HCT116 (cell line): ENCODE measurements at regions not wholly inside any gene's neighbourhood (a gene's known extent, or its start where the extent isn't known, plus 50 kb on each side); places are given as distances from the start of the nearest gene placed in this dataset.

Source experiments
- ATAC-seq: fragments of 200-7000 bp; cut with Tn5 transposase; 2 replicates; pipeline ENCODE4 v1.9.1; 2020; ENCODE audit warnings: mild to moderate bottlenecking, moderate library complexity
- BruUV-seq: library from RNA; stranded (reverse); fragments of 400-500 nt; replicated peaks from 2 replicates; lab custom pipeline; 2021; lab: Mats Ljungman, UMichigan
- CTCF ChIA-PET: fragments of 300-600 bp; sonication (Branson Sonifier 250); formaldehyde crosslinking; loops from one replicate; lab custom pipeline; 2021; ENCODE audit warnings: antibody characterized with exemption; lab: Charles Lee
- POLR2A ChIA-PET: fragments of 300-600, 350-600 bp; sonication (Branson Sonifier 250); formaldehyde crosslinking; loops from one replicate; lab custom pipeline; 2021; ENCODE audit warnings: antibody characterized with exemption; lab: Charles Lee
- RAD21 ChIA-PET, 2 experiments: fragments of 300-600 bp; sonication (Branson Sonifier 250); formaldehyde crosslinking; loops; one replicate each; lab custom pipeline; 2023; ENCODE audit warnings: low total read pairs in 2 of 2; ENCODE audit not compliant: uncharacterized antibody in 2 of 2, unreplicated experiment in 2 of 2, low non-redundant PET in 1 of 2; lab: Charles Lee
- DNase-seq: peaks from one replicate; pipeline ENCODE4 v3.0.0-alpha.2; 2010; ENCODE audit warnings: low read depth, low spot score
- H2AFZ ChIP-seq: fragments of 200-600 bp; shearing (Covaris generic), sonication (generic); 2 replicates; pipeline ENCODE4 v1.6.1; 2017; ENCODE audit warnings: low read depth, mixed run types, mixed read lengths, antibody characterized with exemption, low read length; ENCODE audit not compliant: poor library complexity, severe bottlenecking
- H3K27ac ChIP-seq: 2 replicates; pipeline ENCODE4 v1.5.1; 2012; ENCODE audit warnings: low read depth, low read length
- H3K27me3 ChIP-seq: fragments of 200-600 bp; sonication (generic); 2 replicates; pipeline ENCODE4 v1.6.1; 2016; ENCODE audit warnings: mixed run types, low read length, mixed read lengths; ENCODE audit not compliant: insufficient read depth
- H3K36me3 ChIP-seq, 2 experiments: fragments of 200-500 bp in 1 of 2; fragments of 200-600 bp in 1 of 2; sonication (Bioruptor generic) in 1 of 2; sonication (generic) in 1 of 2; 2 replicates each; pipeline versions ENCODE4 v1.5.1 to v1.6.1; 2014 to 2016; ENCODE audit warnings: low read length in 2 of 2, inconsistent platforms in 1 of 2, mixed read lengths in 1 of 2, mixed run types in 1 of 2; ENCODE audit not compliant: insufficient read depth in 2 of 2, control insufficient read depth in 1 of 2
- H3K4me1 ChIP-seq, 2 experiments: fragments of 200-600 bp in 1 of 2; sonication (generic) in 1 of 2; 2 replicates each; pipeline versions ENCODE4 v1.5.1 to v1.6.1; 2012 to 2017; ENCODE audit warnings: low read length in 2 of 2, inconsistent platforms in 1 of 2, mild to moderate bottlenecking in 1 of 2, mixed read lengths in 1 of 2, mixed run types in 1 of 2, moderate library complexity in 1 of 2; ENCODE audit not compliant: insufficient read depth in 2 of 2, control insufficient read depth in 1 of 2
- H3K4me2 ChIP-seq: fragments of 200-600 bp; sonication (generic); 2 replicates; pipeline ENCODE4 v1.6.1; 2017; ENCODE audit warnings: mixed run types, low read length, mixed read lengths
- H3K4me3 ChIP-seq, 2 experiments: fragments of 200-600 bp in 1 of 2; sonication (generic) in 1 of 2; replicated peaks in 1 of 2; 2 replicates each; pipeline ENCODE4 v1.5.1; 2011 to 2016; ENCODE audit warnings: low read length in 2 of 2, control low read depth in 1 of 2, low read depth in 1 of 2, mild to moderate bottlenecking in 1 of 2, mixed read lengths in 1 of 2, mixed run types in 1 of 2
- H3K79me2 ChIP-seq: fragments of 200-600 bp; sonication (generic); 2 replicates; pipeline ENCODE4 v1.6.1; 2017; ENCODE audit warnings: mild to moderate bottlenecking, mixed run types, low read length, moderate library complexity, mixed read lengths; ENCODE audit not compliant: insufficient read depth
- H3K9ac ChIP-seq: fragments of 200-600 bp; sonication (generic); 2 replicates; pipeline ENCODE4 v1.6.1; 2016; ENCODE audit warnings: low read length, mixed read lengths
- H3K9me2 ChIP-seq: fragments of 200-600 bp; sonication (generic), shearing (Covaris generic); 2 replicates; pipeline ENCODE4 v1.6.1; 2017; ENCODE audit warnings: mixed run types, mild to moderate bottlenecking, moderate library complexity; ENCODE audit not compliant: insufficient read depth
- H3K9me3 ChIP-seq, 2 experiments: fragments of 200-500 bp in 1 of 2; fragments of 200-600 bp in 1 of 2; sonication (Bioruptor generic) in 1 of 2; sonication (generic) in 1 of 2; 2 replicates each; pipeline ENCODE4 v1.6.1; 2014 to 2017; ENCODE audit warnings: low read length in 2 of 2, mixed read lengths in 2 of 2, inconsistent platforms in 1 of 2, low read depth in 1 of 2, mild to moderate bottlenecking in 1 of 2, mixed run types in 1 of 2, moderate library complexity in 1 of 2; ENCODE audit not compliant: control insufficient read depth in 1 of 2, insufficient read depth in 1 of 2
- H4K20me1 ChIP-seq: fragments of 200-600 bp; sonication (generic), shearing (Covaris generic); 2 replicates; pipeline ENCODE4 v1.6.1; 2017; ENCODE audit warnings: mixed run types, mild to moderate bottlenecking, moderate library complexity; ENCODE audit not compliant: insufficient read depth
- CBX3 ChIP-seq: IDR thresholded peaks from 2 replicates; pipeline ENCODE4 v1.6.1; 2012; ENCODE audit warnings: low read depth
- CEBPB ChIP-seq: IDR thresholded peaks from 2 replicates; pipeline ENCODE4 v1.6.1; 2012; ENCODE audit warnings: low read depth
- EGR1 ChIP-seq: IDR thresholded peaks from 2 replicates; pipeline ENCODE4 v1.6.1; 2012; ENCODE audit warnings: low read depth
- ELF1 ChIP-seq: IDR thresholded peaks from 2 replicates; pipeline ENCODE4 v1.6.1; 2012; ENCODE audit warnings: low read depth, borderline replicate concordance
- EZH2 ChIP-seq: fragments of 200-600 bp; sonication (generic); IDR thresholded peaks from 2 replicates; pipeline ENCODE4 v1.6.1; 2017; ENCODE audit warnings: antibody characterized with exemption, mixed run types
- FOSL1 ChIP-seq: IDR thresholded peaks from 2 replicates; pipeline ENCODE4 v1.6.1; 2012; ENCODE audit warnings: low read depth
- JUND ChIP-seq: IDR thresholded peaks from 2 replicates; pipeline ENCODE4 v1.6.1; 2012
- POLR2A ChIP-seq: IDR thresholded peaks from 2 replicates; pipeline ENCODE4 v1.7.0; 2011; ENCODE audit warnings: borderline replicate concordance; ENCODE audit not compliant: insufficient read depth, insufficient read length; ENCODE audit errors: extremely low read depth
- POLR2AphosphoS5 ChIP-seq: IDR thresholded peaks from 2 replicates; pipeline ENCODE4 v1.6.1; 2011; ENCODE audit warnings: mild to moderate bottlenecking, low read depth, low read length, moderate library complexity
- SIN3A ChIP-seq: IDR thresholded peaks from 2 replicates; pipeline ENCODE4 v1.6.1; 2012; ENCODE audit warnings: low read depth
- SRF ChIP-seq: IDR thresholded peaks from 2 replicates; pipeline ENCODE4 v1.6.1; 2012; ENCODE audit warnings: low read depth
- TCF7L2 ChIP-seq: IDR thresholded peaks from 2 replicates; pipeline ENCODE4 v1.7.0; 2011; ENCODE audit warnings: borderline replicate concordance, inconsistent platforms; ENCODE audit not compliant: insufficient read depth, insufficient read length; ENCODE audit errors: extremely low read depth
- intact Hi-C: fragments of 100-400 bp; cut with micrococcal nuclease; formaldehyde crosslinking; loops from 2 replicates; pipeline ENCODE4 v1.10.0; 2022
- TF ChIP-seq, protein P1 (sequence below), 3 experiments: fragments of 200-600 bp in 1 of 3; sonication (generic) in 1 of 3; IDR thresholded peaks in 2 of 3; conservative IDR thresholded peaks in 1 of 3; 2 replicates each; pipeline ENCODE4 v1.5.1; 2012 to 2017; ENCODE audit warnings: low read depth in 2 of 3, low read length in 2 of 3, antibody characterized with exemption in 1 of 3, borderline replicate concordance in 1 of 3, control low read depth in 1 of 3, mild to moderate bottlenecking in 1 of 3, mixed read lengths in 1 of 3, mixed run types in 1 of 3, moderate library complexity in 1 of 3; ENCODE audit not compliant: insufficient read depth in 1 of 3
- TF ChIP-seq, protein P2 (sequence below): IDR thresholded peaks from 2 replicates; pipeline ENCODE4 v1.6.1; 2012
- TF ChIP-seq, protein P3 (sequence below): IDR thresholded peaks from 2 replicates; pipeline ENCODE4 v1.6.1; 2011; ENCODE audit warnings: mild to moderate bottlenecking, low read length, moderate library complexity; ENCODE audit not compliant: insufficient replicate concordance; ENCODE audit errors: extremely low read depth
- TF ChIP-seq, protein P4 (sequence below): IDR thresholded peaks from 2 replicates; pipeline ENCODE4 v1.6.1; 2012; ENCODE audit warnings: low read depth

GRCh38 chr15:39153716-39154115 is 427.2 kb upstream of the THBS1 start:
- H3K79me2 ChIP-seq = no peaks in the 10 kb centered on the region
- no peak overlapping the region for H3K27ac ChIP-seq
- DNase-seq (no peak), ATAC-seq (no peak)
- BruUV-seq = no TSS peak
- ChIA-PET CTCF (interaction anchor here (0.9 to 1.4 kb wide), 2 partner anchors 32 to 454 kb away, joined by 3 read pairs; no protein-coding TSS in a partner anchor), RAD21 (no interaction called here), POLR2A (no interaction called here)
- H3K9me3 ChIP-seq = no peaks in the 10 kb centered on the region
- no peaks in the 10 kb centered on the region for H3K9me2 ChIP-seq
- intact Hi-C loops = no loop called here
- H3K4me3 ChIP-seq = no peak overlapping the region
- H3K36me3 ChIP-seq = no peaks in the 10 kb centered on the region
- H3K27me3 ChIP-seq = no peaks in the 10 kb centered on the region
- H3K4me2 ChIP-seq = no peak overlapping the region
- H3K9ac ChIP-seq = no peak overlapping the region
- no peak overlapping the region for H2AFZ ChIP-seq
- no peaks in the 10 kb centered on the region for H4K20me1 ChIP-seq
- TF ChIP-seq CBX3 (no peak), EZH2 (no peak), ELF1 (no peak), POLR2AphosphoS5 (no peak), SIN3A (no peak), POLR2A (no peak), CEBPB (no peak), FOSL1 (no peak), JUND (no peak), TCF7L2 (no peak), EGR1 (no peak), SRF (no peak)
- TF ChIP-seq, protein P1, sequence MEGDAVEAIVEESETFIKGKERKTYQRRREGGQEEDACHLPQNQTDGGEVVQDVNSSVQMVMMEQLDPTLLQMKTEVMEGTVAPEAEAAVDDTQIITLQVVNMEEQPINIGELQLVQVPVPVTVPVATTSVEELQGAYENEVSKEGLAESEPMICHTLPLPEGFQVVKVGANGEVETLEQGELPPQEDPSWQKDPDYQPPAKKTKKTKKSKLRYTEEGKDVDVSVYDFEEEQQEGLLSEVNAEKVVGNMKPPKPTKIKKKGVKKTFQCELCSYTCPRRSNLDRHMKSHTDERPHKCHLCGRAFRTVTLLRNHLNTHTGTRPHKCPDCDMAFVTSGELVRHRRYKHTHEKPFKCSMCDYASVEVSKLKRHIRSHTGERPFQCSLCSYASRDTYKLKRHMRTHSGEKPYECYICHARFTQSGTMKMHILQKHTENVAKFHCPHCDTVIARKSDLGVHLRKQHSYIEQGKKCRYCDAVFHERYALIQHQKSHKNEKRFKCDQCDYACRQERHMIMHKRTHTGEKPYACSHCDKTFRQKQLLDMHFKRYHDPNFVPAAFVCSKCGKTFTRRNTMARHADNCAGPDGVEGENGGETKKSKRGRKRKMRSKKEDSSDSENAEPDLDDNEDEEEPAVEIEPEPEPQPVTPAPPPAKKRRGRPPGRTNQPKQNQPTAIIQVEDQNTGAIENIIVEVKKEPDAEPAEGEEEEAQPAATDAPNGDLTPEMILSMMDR (IDR thresholded peaks at IDR 0.05 in 2 of 3, conservative IDR thresholded peaks at IDR 0.05 in 1 of 3; ENCODE audit: borderline replicate concordance in 1 of 3, insufficient read depth in 1 of 3, low read depth in 2 of 3, low read length in 2 of 3) = no peak
- TF ChIP-seq, protein P2, sequence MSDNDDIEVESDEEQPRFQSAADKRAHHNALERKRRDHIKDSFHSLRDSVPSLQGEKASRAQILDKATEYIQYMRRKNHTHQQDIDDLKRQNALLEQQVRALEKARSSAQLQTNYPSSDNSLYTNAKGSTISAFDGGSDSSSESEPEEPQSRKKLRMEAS = no peak
- TF ChIP-seq, protein P3, sequence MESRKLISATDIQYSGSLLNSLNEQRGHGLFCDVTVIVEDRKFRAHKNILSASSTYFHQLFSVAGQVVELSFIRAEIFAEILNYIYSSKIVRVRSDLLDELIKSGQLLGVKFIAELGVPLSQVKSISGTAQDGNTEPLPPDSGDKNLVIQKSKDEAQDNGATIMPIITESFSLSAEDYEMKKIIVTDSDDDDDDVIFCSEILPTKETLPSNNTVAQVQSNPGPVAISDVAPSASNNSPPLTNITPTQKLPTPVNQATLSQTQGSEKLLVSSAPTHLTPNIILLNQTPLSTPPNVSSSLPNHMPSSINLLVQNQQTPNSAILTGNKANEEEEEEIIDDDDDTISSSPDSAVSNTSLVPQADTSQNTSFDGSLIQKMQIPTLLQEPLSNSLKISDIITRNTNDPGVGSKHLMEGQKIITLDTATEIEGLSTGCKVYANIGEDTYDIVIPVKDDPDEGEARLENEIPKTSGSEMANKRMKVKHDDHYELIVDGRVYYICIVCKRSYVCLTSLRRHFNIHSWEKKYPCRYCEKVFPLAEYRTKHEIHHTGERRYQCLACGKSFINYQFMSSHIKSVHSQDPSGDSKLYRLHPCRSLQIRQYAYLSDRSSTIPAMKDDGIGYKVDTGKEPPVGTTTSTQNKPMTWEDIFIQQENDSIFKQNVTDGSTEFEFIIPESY = no peak
- TF ChIP-seq, protein P4, sequence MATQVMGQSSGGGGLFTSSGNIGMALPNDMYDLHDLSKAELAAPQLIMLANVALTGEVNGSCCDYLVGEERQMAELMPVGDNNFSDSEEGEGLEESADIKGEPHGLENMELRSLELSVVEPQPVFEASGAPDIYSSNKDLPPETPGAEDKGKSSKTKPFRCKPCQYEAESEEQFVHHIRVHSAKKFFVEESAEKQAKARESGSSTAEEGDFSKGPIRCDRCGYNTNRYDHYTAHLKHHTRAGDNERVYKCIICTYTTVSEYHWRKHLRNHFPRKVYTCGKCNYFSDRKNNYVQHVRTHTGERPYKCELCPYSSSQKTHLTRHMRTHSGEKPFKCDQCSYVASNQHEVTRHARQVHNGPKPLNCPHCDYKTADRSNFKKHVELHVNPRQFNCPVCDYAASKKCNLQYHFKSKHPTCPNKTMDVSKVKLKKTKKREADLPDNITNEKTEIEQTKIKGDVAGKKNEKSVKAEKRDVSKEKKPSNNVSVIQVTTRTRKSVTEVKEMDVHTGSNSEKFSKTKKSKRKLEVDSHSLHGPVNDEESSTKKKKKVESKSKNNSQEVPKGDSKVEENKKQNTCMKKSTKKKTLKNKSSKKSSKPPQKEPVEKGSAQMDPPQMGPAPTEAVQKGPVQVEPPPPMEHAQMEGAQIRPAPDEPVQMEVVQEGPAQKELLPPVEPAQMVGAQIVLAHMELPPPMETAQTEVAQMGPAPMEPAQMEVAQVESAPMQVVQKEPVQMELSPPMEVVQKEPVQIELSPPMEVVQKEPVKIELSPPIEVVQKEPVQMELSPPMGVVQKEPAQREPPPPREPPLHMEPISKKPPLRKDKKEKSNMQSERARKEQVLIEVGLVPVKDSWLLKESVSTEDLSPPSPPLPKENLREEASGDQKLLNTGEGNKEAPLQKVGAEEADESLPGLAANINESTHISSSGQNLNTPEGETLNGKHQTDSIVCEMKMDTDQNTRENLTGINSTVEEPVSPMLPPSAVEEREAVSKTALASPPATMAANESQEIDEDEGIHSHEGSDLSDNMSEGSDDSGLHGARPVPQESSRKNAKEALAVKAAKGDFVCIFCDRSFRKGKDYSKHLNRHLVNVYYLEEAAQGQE = no peak
- H3K4me1 ChIP-seq = peaks cover 0 to 3% of the 10 kb centered on the region in 2 experiments; a peak in 1 of 4 replicates
